BJ (cell line): ENCODE measurements at regions not wholly inside any gene's neighbourhood (a gene's known extent, or its start where the extent isn't known, plus 50 kb on each side); places are given as distances from the start of the nearest gene placed in this dataset.

ENCODE experiments used
- CTCF ChIA-PET: fragments of 350-600 bp; formaldehyde crosslinking; extraction: SDS; loops from one replicate; lab custom pipeline; 2021; ENCODE audit warnings: antibody characterized with exemption, inconsistent platforms; lab: Yijun Ruan, JAX
- POLR2A ChIA-PET: fragments of 300-600 bp; sonication (Branson Sonifier 250); formaldehyde crosslinking; extraction: SDS; loops from one replicate; lab custom pipeline; 2021; ENCODE audit warnings: antibody characterized with exemption; lab: Charles Lee
- DNase-seq: peaks from one replicate; pipeline ENCODE4 v3.0.0-alpha.2; 2011; ENCODE audit warnings: low read depth
- H3K27me3 ChIP-seq: 2 replicates; pipeline ENCODE4 v1.6.0; 2011; ENCODE audit warnings: low read length; ENCODE audit not compliant: control insufficient read depth, insufficient read depth
- H3K36me3 ChIP-seq: 2 replicates; pipeline ENCODE4 v1.5.1; 2011; ENCODE audit warnings: low read length; ENCODE audit not compliant: control insufficient read depth, insufficient read depth
- H3K4me3 ChIP-seq: 2 replicates; pipeline ENCODE4 v1.5.1; 2011; ENCODE audit warnings: low read depth, mild to moderate bottlenecking, control low read depth, low read length
- TF ChIP-seq, protein P1 (sequence below): IDR thresholded peaks from 2 replicates; pipeline ENCODE4 v1.5.1; 2011; ENCODE audit warnings: low read depth, mild to moderate bottlenecking, control low read depth, inconsistent platforms, low read length, moderate library complexity; ENCODE audit not compliant: insufficient read depth

DNA sequence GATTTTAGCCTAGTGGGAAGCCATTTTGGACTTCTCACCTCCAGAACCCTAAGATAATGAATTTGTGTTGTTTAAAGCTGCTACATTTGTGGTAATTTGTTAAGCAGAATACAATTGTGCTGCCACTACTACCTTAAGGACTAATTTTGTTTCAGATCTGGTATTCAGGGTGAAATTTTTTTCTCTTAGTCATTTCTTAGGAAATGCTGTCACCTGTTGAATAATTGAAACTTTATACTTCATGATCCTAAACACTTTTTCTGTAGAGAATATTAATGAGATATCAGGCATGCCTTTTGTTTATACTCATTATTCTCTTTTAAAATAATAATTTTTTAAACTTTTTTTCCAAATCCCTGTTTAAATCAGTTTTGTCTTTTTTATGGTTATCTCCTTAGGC is 246.8 kb downstream of the TGFB2 start:
- Histone ChIP-seq H3K27me3 (no peaks in the 10 kb centered on the region), H3K4me3 (no peak overlapping the region), H3K36me3 (no peaks in the 10 kb centered on the region)
- ChIA-PET POLR2A (no interaction called here), CTCF (no interaction called here)
- no peak for DNase-seq
- TF ChIP-seq, protein P1, sequence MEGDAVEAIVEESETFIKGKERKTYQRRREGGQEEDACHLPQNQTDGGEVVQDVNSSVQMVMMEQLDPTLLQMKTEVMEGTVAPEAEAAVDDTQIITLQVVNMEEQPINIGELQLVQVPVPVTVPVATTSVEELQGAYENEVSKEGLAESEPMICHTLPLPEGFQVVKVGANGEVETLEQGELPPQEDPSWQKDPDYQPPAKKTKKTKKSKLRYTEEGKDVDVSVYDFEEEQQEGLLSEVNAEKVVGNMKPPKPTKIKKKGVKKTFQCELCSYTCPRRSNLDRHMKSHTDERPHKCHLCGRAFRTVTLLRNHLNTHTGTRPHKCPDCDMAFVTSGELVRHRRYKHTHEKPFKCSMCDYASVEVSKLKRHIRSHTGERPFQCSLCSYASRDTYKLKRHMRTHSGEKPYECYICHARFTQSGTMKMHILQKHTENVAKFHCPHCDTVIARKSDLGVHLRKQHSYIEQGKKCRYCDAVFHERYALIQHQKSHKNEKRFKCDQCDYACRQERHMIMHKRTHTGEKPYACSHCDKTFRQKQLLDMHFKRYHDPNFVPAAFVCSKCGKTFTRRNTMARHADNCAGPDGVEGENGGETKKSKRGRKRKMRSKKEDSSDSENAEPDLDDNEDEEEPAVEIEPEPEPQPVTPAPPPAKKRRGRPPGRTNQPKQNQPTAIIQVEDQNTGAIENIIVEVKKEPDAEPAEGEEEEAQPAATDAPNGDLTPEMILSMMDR = no peak

DNA sequence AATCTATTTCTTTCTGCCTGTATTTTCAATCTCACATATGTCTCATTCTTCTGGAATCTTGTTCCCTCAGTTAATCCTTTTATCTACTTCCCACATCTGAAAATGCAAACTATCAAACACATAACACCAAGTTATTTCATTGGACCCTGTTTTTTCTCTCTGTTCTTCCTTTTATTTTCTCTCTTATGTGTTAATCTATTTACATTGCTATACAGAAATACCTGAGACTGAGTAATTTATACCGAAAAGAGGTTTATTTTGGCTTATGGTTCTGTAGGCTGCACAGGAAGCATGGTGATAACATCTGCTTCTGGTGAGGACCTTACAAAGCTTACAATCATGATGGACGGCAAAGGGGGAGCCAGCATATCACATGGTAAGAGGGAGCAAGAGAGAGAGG is 247.6 kb downstream of the TGFB2 start:
- POLR2A ChIA-PET = interaction anchor here (0.7 kb wide), 1 partner anchor 9 kb away, joined by 3 read pairs; no protein-coding TSS in a partner anchor
- Histone ChIP-seq H3K36me3 (no peaks in the 10 kb centered on the region), H3K4me3 (no peak overlapping the region), H3K27me3 (no peaks in the 10 kb centered on the region)
- DNase-seq = peak; percentile 7
- TF ChIP-seq, protein P1 = no peak
- CTCF ChIA-PET = no interaction called here

DNA sequence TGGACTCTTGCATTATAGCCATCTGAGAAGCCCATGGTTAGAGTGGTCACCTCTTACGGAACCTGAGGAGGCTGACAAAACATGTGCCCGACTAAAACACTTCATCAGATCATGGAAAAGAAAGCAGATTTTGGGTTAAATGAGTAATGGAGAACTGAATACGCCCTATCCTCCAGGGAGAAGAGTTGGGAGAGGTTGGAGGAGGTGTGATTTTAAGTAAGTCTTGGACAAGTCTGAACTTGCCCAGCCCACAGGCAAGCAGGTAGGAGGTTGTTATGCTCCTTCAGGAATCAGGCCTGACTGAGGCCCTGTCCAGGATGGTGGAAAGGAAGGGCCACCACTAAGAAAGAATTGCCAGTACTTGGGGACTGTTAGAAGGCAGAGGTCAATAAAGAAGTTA is 255.8 kb downstream of the TGFB2 start:
- H3K36me3 ChIP-seq = no peaks in the 10 kb centered on the region
- ChIA-PET POLR2A (no interaction called here), CTCF (no interaction called here)
- no peak overlapping the region for H3K4me3 ChIP-seq
- no peaks in the 10 kb centered on the region for H3K27me3 ChIP-seq
- no peak for DNase-seq
- TF ChIP-seq, protein P1 = no peak

DNA sequence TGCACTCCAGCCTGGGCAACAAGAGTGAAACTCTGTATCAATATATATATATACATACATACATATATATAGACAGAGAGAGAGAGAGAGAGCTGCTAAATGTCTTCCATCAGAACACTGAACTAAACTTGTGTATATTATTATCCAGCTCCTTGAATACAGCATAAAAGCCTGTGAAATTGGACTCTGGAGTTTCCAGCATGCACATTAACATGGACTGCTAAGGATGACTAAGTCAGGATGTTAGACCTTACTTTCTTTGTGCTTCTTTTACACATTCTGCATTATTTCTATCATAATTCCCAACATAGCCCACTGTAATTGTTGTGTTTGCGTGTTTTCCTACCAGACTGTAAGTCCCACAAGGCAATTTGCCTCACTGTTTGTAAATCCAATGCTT is 259.1 kb downstream of the TGFB2 start:
- TF ChIP-seq, protein P1 = no peak
- Histone ChIP-seq H3K4me3 (no peak overlapping the region), H3K27me3 (no peaks in the 10 kb centered on the region), H3K36me3 (no peaks in the 10 kb centered on the region)
- POLR2A ChIA-PET = no interaction called here
- no peak for DNase-seq
- CTCF ChIA-PET = no interaction called here

DNA sequence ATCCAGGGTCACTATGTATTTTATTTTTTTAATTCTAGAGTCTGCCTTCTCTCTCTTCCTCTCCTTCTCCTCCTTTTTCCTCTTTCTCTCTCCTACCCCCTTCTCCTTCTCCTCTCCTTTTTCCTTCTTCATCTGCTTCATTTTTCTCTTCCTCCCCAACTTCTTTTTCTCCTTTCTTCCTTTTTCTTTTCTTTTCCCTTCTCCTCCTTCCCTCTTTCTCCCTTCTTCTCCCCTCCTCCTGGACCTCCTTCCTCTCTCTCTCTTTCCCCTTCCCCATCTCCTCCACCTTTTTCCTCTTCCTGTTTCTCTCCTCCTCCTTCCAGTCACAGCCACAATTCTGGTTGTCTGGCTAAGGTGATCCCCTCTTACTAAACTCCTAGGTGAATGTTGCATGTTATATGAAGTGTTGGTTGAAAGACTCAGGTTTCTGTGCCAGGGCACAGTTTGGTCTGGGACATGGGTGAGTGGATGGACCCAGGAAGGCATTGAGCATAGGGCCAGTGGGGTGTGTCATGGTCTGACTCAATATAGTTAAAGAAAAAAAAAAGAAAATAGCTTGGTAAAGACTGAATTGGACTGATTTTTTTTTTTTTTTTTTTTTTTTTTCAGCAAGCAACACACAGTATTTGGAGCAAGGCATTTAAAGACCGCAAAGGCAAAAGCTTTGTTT is 266.9 kb downstream of the TGFB2 start:
- Histone ChIP-seq H3K27me3 (no peaks in the 10 kb centered on the region), H3K4me3 (no peak overlapping the region), H3K36me3 (no peaks in the 10 kb centered on the region)
- TF ChIP-seq, protein P1 = no peak
- POLR2A ChIA-PET = no interaction called here
- CTCF ChIA-PET = interaction anchor here (0.7 kb wide), 1 partner anchor 267 kb away, joined by 3 read pairs; no protein-coding TSS in a partner anchor
- no peak for DNase-seq
